ENCODE measurements at regions not wholly inside any gene's neighbourhood (a gene's known extent, or its start where the extent isn't known, plus 50 kb on each side); places are given as distances from the start of the nearest gene placed in this dataset.

DNA sequence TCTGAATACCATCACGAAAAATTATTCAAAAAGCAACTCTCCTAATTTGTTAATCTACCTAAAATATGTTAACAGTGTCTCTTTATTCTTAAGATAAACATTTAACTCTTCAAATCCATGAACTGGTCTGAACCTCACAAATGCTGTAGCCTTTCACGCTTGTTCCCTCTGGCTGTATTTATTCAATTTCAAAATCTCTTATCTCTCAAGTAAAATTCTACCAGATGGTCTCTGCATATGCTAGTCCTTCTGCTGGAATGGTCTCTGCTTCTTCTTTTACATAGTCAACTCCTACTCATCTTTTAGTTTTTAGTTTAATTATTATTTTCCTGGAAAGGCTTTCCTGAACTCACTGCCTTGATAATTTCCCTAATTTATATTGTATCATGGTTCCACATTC lies 232.9 kb upstream of the PCDH20 start:
- no peak for TF ChIP-seq EZH2phosphoT487 (conservative IDR thresholded peaks at IDR 0.05; ENCODE audit: low read length)
- TF ChIP-seq, protein P1, sequence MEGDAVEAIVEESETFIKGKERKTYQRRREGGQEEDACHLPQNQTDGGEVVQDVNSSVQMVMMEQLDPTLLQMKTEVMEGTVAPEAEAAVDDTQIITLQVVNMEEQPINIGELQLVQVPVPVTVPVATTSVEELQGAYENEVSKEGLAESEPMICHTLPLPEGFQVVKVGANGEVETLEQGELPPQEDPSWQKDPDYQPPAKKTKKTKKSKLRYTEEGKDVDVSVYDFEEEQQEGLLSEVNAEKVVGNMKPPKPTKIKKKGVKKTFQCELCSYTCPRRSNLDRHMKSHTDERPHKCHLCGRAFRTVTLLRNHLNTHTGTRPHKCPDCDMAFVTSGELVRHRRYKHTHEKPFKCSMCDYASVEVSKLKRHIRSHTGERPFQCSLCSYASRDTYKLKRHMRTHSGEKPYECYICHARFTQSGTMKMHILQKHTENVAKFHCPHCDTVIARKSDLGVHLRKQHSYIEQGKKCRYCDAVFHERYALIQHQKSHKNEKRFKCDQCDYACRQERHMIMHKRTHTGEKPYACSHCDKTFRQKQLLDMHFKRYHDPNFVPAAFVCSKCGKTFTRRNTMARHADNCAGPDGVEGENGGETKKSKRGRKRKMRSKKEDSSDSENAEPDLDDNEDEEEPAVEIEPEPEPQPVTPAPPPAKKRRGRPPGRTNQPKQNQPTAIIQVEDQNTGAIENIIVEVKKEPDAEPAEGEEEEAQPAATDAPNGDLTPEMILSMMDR (IDR thresholded peaks at IDR 0.05; ENCODE audit: insufficient read depth, low read length, poor library complexity, severe bottlenecking), result no peak

DNA sequence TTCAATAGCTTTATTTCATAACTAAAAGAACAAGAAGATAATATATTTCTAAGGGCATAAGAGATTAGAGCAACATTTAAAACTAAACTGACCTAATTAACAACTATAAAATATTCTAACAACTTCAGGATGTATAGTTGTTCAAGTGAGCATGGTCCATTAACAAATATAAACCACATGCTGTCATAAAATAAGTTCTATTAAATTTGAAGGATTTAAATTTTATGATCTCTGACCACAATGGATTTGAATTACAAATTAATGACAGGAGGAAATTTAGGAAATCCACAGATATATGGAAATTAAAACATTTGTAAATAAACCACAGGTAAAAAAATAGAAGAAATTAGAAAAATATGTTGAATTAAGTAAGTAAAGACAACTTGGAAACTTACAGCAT lies 196.5 kb upstream of the PCDH20 start:
- H2AFZ ChIP-seq (ENCODE audit: low read depth, low read length, severe bottlenecking), result no peak overlapping the region
- no peaks in the 10 kb centered on the region for H3K36me3 ChIP-seq (ENCODE audit: low read length)
- TF ChIP-seq, protein P1 (IDR thresholded peaks at IDR 0.05; ENCODE audit: insufficient read depth, low read length, poor library complexity, severe bottlenecking), result no peak
- no peak for TF ChIP-seq EZH2phosphoT487 (conservative IDR thresholded peaks at IDR 0.05; ENCODE audit: low read length)
- H3K79me2 ChIP-seq (ENCODE audit: insufficient read depth, low read length), result no peaks in the 10 kb centered on the region
- H3K9me2 ChIP-seq (replicated peaks; ENCODE audit: insufficient read depth, low read length), result no peaks in the 10 kb centered on the region
- H3K9ac ChIP-seq (ENCODE audit: low read length), result no peak overlapping the region
- H3K4me2 ChIP-seq (ENCODE audit: low read depth, low read length, poor library complexity, severe bottlenecking), result no peak overlapping the region
- no peaks in the 10 kb centered on the region for H4K20me1 ChIP-seq (ENCODE audit: low read depth, low read length)
- no peaks in the 10 kb centered on the region for H3F3A ChIP-seq (ENCODE audit: insufficient read depth)
- no peak overlapping the region for H3K27ac ChIP-seq (ENCODE audit: low read depth, low read length)
- no peaks in the 10 kb centered on the region for H3K27me3 ChIP-seq (ENCODE audit: low read length)
- no peaks in the 10 kb centered on the region for H3K9me3 ChIP-seq (ENCODE audit: insufficient read depth, low read length)
- no peak overlapping the region for H3K4me3 ChIP-seq (ENCODE audit: insufficient read depth, low read length, poor library complexity, severe bottlenecking)

More for the DNA sequence above, 232.9 kb upstream of the PCDH20 start:
- Histone ChIP-seq H3K79me2 (ENCODE audit: insufficient read depth, low read length) (no peaks in the 10 kb centered on the region), H4K20me1 (ENCODE audit: low read depth, low read length) (no peaks in the 10 kb centered on the region), H3K9ac (ENCODE audit: low read length) (no peak overlapping the region), H3F3A (ENCODE audit: insufficient read depth) (no peaks in the 10 kb centered on the region), H3K9me3 (ENCODE audit: insufficient read depth, low read length) (no peaks in the 10 kb centered on the region), H2AFZ (ENCODE audit: low read depth, low read length, severe bottlenecking) (no peak overlapping the region), H3K27ac (ENCODE audit: low read depth, low read length) (no peak overlapping the region), H3K36me3 (ENCODE audit: low read length) (no peaks in the 10 kb centered on the region), H3K4me3 (ENCODE audit: insufficient read depth, low read length, poor library complexity, severe bottlenecking) (no peak overlapping the region), H3K4me2 (ENCODE audit: low read depth, low read length, poor library complexity, severe bottlenecking) (no peak overlapping the region), H3K9me2 (replicated peaks; ENCODE audit: insufficient read depth, low read length) (no peaks in the 10 kb centered on the region), H3K27me3 (ENCODE audit: low read length) (no peaks in the 10 kb centered on the region)

DNA sequence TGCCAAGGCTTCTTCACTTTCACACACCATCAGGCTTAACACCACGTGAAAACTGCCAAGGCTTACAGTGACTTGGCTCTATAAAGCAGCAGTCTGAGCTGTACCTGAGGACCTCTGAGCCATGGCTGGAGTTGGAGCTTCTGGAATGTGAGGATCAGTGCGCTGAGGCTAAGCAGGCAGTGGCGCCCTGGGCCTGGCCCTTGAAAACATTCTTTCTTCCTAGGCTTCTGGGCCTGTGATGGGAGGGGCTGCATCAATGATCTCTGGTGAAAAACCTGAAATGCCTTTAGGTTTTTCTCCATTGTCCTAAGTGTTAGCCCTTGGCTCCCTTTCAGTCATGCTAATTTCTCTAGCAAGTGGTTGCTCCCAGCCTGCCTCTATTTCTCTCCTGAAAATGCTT lies 192.5 kb upstream of the PCDH20 start:
- no peaks in the 10 kb centered on the region for H3K79me2 ChIP-seq (ENCODE audit: insufficient read depth, low read length)
- no peak overlapping the region for H2AFZ ChIP-seq (ENCODE audit: low read depth, low read length, severe bottlenecking)
- no peaks in the 10 kb centered on the region for H4K20me1 ChIP-seq (ENCODE audit: low read depth, low read length)
- no peaks in the 10 kb centered on the region; the same call in 1 of the 2 replicates for H3K36me3 ChIP-seq (ENCODE audit: low read length)
- H3K27ac ChIP-seq (ENCODE audit: low read depth, low read length), result no peak overlapping the region
- no peak overlapping the region for H3K9ac ChIP-seq (ENCODE audit: low read length)
- H3K4me2 ChIP-seq (ENCODE audit: low read depth, low read length, poor library complexity, severe bottlenecking), result no peak overlapping the region
- no peaks in the 10 kb centered on the region for H3K27me3 ChIP-seq (ENCODE audit: low read length)
- no peaks in the 10 kb centered on the region for H3K9me3 ChIP-seq (ENCODE audit: insufficient read depth, low read length)
- TF ChIP-seq EZH2phosphoT487 (conservative IDR thresholded peaks at IDR 0.05; ENCODE audit: low read length), result no peak
- TF ChIP-seq, protein P1 (IDR thresholded peaks at IDR 0.05; ENCODE audit: insufficient read depth, low read length, poor library complexity, severe bottlenecking), result no peak
- no peak overlapping the region for H3K4me3 ChIP-seq (ENCODE audit: insufficient read depth, low read length, poor library complexity, severe bottlenecking)
- H3K9me2 ChIP-seq (replicated peaks; ENCODE audit: insufficient read depth, low read length), result no peaks in the 10 kb centered on the region
- no peaks in the 10 kb centered on the region for H3F3A ChIP-seq (ENCODE audit: insufficient read depth)

Data from SU-DHL-6 (cell line).